Epidermal melanocyte (primary cell): ENCODE measurements at regions not wholly inside any gene's neighbourhood (a gene's known extent, or its start where the extent isn't known, plus 50 kb on each side); places are given as distances from the start of the nearest gene placed in this dataset.
"Not testable (repeated sequence)": the region's sequence is repeated elsewhere in the genome, so short reads cannot be mapped to it uniquely, and the experiment has no call there.

Source experiments
- DNase-seq: peaks from one replicate; pipeline ENCODE4 v3.0.0; 2011; ENCODE audit warnings: low spot score; ENCODE audit not compliant: insufficient read length

GRCh38 chr5:1999794-2000193 lies 117.1 kb upstream of the IRX4 start:
- no peak for DNase-seq

- DNase-seq = no peak
Measured at GRCh38 chr5:1998716-1999317, 116.1 kb upstream of the IRX4 start.

DNA sequence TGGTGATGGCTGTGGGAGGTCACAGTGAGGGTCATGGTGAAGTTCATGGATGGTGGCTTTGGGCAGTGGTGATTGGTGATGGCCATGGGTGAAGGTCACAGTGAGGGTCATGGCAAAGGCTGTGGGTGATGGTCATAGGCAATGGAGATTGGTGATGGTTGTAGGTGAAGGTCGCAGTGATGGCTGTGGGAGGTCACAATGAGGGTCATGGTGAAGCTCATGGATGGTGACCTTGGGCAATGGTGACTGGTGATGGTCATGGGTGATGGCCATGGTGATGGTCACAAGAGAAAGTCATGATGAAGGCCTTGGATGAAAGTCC lies 115.6 kb upstream of the IRX4 start:
- no peak for DNase-seq

DNA sequence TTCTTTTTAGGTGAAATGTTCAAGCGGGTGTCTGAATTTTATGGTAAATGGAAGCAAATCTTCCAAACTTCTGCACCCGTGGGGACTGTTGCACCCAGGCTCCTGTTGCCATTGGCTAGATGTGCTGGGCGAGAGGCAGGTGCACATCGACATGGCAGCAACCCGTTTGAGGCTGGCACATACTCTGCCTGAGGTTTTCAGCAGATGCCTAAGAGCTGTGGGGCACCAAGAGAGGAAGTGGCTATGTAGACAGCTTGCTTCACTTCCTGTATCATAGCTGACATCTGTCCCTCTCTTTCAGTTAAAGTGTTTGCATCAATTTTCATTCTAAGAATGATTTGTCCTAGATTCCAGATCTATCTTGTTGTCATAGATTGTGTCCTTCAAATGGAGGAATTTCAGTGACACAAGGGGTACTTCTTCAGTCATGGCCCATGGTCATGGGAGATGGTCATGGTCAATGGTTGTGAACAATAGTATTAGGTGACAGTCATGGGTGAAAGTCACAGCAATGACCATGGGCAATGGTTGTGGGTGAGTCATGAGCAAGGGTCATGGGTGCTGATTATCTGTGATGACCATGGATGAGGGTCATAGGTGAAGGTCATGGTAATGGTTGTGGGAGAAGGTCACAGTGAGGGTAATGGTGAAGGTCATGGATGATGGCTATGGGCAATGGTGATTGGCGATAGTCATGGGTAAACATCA lies 115.1 kb upstream of the IRX4 start:
- DNase-seq = no peak

- DNase-seq = no peak
Measured at GRCh38 chr5:1995491-1995890, 112.8 kb upstream of the IRX4 start.

DNA sequence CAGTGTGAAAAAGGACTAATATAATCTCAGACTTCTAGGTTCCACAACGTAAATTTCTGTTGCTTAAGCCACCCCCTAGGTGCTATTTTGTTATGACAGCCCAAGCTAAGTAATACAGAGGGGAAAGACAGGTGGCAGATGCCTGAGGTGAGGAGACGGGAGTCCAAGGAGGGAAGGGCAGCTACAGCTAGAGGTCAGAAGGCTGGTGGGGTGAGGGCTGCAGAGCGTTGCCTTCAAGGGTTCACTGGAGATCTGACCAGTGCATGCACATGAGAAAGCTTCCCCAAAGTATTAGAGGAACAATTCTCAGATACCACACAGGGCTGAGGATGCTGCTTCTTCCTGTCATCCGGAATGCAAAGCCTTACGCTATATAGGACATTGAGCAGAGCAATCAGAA lies 104.7 kb upstream of the IRX4 start:
- no peak for DNase-seq

DNA sequence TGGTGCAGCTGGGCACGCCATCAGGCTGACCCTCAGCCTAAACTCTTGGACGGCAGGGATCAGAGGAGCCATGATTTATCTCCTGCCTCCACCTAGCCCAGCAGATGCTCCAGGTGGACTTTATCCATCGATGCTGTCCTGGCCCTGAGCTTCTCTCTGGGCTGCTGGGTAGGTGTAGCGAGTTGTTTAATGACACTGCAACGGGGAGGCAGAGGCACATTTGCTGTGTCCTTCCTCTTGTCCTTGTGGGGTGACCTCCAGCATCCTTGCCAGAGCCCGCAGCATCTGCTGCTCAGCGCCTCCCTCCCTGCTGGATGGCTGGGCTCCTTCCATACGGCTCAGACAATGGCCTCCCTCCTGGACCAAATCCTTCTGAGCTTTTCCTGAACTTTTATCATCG lies 103.1 kb upstream of the IRX4 start:
- no peak for DNase-seq

- no peak for DNase-seq
Measured at GRCh38 chr5:1983919-1984695, 101.4 kb upstream of the IRX4 start.

DNA sequence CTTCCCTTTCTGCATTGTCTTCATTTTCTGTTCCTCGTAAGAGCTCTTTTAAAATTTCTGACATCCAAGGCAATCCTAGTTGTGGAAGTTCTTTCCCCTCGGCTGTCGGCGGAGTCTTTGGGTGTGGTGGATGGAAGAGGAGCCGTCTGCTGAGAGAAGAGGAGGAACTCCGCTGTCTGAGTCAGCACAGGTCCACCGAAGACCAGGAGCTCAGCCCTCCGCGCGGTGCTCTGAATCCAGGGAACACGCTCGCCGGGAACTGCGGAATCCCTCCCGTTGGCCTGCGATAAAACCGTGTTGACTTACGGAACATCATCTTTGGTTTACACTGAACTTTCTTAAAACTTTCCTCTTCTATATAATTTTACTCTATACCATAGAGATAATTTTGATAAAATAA lies 100.7 kb upstream of the IRX4 start:
- no peak for DNase-seq

DNA sequence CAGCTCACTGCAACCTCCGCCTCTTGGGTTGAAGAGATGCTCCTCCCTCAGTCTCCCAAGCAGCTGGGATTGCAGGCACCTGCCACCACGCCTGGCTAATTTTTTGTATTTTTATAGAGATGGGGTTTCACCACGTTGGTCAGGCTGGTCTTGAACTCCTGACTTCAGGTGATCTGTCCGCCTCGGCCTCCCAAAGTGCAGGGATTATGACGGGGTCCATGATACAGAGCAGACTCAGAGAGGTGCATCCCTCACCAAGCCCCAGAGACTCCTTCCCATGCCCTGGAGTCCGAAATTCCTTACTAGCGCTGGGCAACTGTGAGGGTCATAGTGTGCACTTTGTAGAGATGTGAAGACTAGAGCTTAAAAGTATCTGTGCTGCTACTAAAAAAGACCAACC lies 99.8 kb upstream of the IRX4 start:
- not testable (repeated sequence) for DNase-seq

DNA sequence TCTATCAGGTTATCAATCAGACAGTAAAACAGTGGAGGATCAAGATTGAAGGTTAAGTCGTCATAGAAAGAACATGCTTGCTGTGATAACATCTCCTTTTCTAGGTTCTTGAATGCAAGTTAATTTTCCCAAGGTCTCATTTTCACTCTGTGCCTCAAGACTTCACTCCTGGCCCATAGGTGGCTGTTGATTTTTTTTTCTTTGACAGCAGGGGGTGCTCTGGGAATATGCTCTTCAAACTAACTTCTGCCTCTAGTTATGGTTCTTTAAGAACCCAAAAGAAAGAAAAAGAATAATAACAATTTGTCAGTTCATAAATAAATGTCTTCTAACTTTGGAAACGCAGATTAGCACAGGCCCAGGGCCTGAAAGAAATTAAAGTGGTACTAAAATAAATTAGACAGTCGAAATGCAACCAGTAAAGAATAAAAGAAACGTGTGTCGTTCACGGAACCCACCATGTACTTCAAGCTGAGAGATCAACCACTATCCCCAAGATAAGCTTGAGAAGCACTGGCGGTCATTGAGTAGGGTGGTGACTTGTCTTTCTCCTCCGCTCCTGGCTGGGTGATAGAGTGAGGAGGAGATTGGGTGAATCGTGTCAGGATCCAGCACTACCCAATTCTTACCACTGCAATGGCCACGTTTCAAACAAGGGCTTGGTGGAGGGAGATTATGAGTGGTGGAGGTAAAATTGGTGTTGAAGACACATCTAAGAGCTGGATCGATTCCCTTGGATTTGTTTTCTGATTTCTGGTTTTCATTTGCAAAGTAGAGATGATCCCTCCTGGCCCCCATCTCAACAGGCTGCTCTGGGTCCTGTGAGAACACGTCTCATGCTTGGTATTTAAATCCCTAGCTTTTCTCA lies 93.4 kb upstream of the IRX4 start:
- DNase-seq = no peak

DNA sequence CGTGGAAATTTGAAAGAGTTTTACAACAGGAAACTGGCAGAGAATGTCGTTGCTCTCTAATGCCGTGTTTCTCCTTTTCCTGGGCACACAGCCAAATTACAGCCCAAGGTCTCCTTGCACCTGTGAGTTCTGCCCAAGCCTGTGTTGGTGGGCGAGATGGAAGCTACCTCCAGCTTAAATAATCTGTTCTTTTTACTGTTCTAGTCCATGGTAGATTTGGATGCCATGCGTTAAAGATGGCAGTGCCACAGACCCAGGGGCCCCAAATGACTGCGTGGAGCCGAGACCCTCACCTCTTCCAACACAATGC lies 92.6 kb upstream of the IRX4 start:
- DNase-seq = no peak

- DNase-seq = no peak
Measured at GRCh38 chr5:1974501-1975405, 92.0 kb upstream of the IRX4 start.

- DNase-seq = no peak
Measured at GRCh38 chr5:1974081-1974480, 91.4 kb upstream of the IRX4 start.

GRCh38 chr5:1973391-1974013 lies 90.8 kb upstream of the IRX4 start:
- no peak for DNase-seq

GRCh38 chr5:1971944-1972343 lies 89.2 kb upstream of the IRX4 start:
- DNase-seq = no peak

DNA sequence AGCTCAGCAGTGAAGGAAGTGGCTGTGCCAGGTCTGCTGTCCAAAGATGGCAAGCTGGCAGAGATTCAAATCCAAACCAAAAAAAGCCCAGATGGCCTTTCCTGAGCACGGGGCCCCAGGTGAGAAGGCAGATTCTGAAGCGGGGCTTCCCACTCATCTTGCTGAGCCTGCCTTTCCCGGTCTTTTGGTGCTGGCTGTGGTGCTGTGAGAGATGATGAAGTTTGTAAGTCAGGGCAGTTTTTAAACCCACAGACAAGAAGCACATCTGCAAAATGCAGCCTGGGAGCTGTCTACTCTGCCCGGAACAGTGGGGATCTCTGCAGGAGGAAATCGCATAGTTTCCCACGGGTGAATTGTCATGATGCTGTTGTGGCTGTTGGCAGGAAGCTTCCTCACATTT lies 85.0 kb upstream of the IRX4 start:
- no peak for DNase-seq

GRCh38 chr5:1966461-1966860 lies 83.7 kb upstream of the IRX4 start:
- DNase-seq = no peak

GRCh38 chr5:1965925-1966324 lies 83.2 kb upstream of the IRX4 start:
- no peak for DNase-seq

GRCh38 chr5:1963941-1964451 lies 81.3 kb upstream of the IRX4 start:
- DNase-seq = no peak
